ENCODE measurements at regions not wholly inside any gene's neighbourhood (a gene's known extent, or its start where the extent isn't known, plus 50 kb on each side); places are given as distances from the start of the nearest gene placed in this dataset.

DNA sequence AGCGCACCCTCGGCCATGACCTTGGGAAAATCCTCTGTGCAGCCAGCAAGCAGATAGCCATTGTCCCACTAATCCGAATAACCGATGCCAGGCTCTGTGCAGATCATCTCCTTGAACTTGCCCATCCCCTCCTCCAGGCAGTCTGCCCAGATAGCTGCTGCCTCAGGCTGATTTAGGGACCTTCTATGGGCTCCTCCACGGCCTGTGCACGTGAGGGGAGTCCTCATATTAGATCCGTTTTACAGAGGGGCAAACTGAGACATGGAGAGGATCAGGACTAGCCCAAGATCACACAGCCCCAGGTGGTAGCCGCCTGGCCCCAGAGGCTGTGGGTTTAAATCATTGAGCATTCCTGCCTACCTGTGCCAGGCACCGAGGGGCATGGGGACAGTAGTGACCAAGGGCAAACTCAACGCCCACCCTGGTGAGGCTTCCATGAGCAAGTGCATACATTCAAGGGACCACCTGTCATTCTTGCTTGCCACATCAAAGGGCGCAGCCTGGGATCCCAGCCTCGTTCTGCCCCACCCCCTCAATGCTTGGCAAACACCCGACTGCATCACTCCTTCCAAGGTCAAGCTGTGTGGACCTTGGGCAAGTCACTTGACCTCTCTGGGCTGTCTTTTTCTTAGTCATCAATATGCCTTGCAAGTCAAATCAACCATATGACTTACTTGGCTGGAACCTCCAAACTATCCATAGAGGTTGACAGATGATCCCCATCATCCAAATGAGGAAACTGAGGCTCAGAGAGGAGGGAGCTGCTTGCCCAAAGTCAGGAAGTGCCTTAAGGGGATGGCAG lies 131.6 kb downstream of the MN1 start:
- TF ChIP-seq, protein P1, sequence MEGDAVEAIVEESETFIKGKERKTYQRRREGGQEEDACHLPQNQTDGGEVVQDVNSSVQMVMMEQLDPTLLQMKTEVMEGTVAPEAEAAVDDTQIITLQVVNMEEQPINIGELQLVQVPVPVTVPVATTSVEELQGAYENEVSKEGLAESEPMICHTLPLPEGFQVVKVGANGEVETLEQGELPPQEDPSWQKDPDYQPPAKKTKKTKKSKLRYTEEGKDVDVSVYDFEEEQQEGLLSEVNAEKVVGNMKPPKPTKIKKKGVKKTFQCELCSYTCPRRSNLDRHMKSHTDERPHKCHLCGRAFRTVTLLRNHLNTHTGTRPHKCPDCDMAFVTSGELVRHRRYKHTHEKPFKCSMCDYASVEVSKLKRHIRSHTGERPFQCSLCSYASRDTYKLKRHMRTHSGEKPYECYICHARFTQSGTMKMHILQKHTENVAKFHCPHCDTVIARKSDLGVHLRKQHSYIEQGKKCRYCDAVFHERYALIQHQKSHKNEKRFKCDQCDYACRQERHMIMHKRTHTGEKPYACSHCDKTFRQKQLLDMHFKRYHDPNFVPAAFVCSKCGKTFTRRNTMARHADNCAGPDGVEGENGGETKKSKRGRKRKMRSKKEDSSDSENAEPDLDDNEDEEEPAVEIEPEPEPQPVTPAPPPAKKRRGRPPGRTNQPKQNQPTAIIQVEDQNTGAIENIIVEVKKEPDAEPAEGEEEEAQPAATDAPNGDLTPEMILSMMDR (IDR thresholded peaks at IDR 0.05) = no peak
- DNase-seq (ENCODE audit: low spot score) = no peak
- ATAC-seq (ENCODE audit: low FRiP score) = no peak

DNA sequence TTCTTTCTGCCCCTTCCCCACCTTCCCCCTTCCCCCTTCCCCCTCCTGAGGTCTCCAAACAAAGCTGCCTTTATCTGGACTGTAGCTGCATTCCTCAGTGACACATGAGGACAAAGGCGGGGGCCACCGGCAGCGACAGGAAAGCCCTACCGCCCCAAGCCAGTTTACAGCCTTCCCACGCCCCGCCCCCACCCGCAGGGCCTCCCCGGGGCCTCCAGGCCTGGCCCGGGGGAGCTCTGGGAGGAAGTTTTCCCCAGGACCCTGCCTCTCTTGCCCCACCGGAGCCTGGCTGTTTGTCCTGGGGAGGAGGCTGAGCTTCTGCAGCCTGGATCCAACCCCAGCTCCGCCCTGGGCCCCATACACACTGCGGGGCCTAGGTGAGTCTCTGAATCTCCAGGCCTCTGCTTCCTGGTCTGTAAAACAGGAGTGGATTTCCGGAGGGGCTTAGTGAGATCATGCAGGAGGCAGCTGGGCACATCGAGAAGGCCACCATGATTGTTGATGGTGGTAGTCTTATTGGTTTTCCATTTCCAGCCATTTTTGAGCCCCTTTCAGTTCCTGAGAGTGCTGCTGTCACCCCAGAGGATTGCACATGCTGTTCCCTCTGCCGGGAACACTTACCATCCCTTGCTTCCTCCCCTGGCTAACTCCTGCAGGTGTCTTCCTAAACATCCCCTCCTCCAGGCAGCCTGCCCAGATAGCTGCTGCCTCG lies 130.7 kb downstream of the MN1 start:
- DNase-seq (ENCODE audit: low spot score) (no peak), ATAC-seq (ENCODE audit: low FRiP score) (no peak)

DNA sequence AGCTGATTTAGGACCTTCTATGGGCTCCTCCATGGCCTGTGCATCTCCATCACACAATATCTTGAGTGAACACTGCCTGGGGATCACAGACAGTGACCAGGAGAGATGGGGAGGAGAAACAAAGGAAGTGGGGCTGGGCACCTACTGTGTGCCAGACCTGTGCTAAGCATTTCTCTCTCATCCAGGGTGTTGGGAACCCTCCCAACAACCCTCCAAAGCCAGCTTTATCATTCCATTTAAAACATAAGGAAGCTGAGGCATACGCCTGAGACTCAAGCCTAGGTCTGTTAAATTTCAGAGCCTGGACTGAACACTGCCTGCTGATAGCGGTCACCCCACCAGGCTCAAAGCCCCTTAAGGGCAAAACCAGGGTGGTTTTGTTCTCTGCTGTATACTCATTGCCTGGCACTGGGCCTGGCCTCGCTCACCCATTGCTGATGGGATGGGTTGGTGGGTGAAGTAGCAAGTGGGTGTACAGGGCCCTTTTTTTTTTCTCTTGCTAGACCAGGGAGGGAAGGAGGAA lies 130.1 kb downstream of the MN1 start:
- DNase-seq (ENCODE audit: low spot score) = no peak
- ATAC-seq (ENCODE audit: low FRiP score) = no peak
- TF ChIP-seq, protein P1 (IDR thresholded peaks at IDR 0.05) = no peak

More for the DNA sequence above, 130.7 kb downstream of the MN1 start:
- TF ChIP-seq, protein P1 (IDR thresholded peaks at IDR 0.05) = no peak

DNA sequence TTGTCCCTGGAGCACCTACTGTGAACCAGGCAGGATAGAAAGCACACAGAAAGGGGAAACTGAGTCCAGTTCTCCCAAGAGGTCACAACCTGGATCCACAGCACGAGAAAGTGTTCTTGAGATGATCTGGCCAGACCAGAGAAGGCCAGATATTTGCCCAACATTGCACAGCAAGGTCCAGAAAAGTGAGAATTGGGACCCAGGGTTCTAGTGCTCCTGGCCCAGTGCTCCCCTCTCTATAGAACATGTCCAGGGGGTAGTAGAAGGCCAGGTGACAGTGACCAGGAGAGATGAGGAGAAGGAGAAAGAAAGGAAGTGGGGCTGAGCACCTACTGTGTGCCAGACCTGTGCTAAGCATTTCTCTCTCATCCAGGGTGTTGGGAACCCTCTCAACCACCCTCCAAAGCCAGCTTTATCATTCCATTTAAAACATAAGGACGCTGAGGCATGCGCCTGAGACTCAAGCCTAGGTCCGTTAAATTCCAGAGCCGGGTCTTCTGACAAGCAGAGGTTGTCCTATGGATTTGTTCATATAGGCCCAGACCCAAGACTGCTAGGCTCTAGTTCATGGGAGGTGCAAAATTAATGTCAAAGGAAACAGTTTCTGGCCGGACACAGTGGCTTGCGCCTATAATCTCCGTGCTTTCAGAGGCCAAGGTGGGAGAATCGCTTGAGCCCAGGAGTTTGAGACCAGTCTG lies 128.7 kb downstream of the MN1 start:
- TF ChIP-seq, protein P1 (IDR thresholded peaks at IDR 0.05) = no peak
- ATAC-seq (ENCODE audit: low FRiP score) = no peak
- no peak for DNase-seq (ENCODE audit: low spot score)

DNA sequence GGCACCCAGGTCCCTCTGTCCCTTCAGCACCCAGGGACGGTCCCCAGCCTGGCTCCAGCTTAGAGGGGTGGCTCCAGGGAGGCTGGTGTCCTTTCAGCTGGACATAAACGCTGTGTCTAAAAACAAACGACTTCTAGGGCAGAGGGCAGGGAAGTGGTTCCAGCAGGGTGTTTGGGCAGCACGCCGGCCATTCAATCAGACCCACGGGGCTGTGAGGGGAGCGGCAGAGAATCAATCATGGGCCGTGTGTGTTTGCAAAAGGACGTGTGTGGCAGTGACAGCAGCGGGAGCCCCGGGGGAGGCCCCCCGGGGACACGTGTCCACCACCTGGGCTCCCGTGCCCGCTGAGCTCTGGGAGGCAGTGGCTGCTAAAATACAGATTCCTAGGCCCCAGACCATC lies 127.7 kb downstream of the MN1 start:
- ATAC-seq (ENCODE audit: low FRiP score) = no peak
- TF ChIP-seq, protein P1 (IDR thresholded peaks at IDR 0.05) = no peak
- DNase-seq (ENCODE audit: low spot score) = no peak

DNA sequence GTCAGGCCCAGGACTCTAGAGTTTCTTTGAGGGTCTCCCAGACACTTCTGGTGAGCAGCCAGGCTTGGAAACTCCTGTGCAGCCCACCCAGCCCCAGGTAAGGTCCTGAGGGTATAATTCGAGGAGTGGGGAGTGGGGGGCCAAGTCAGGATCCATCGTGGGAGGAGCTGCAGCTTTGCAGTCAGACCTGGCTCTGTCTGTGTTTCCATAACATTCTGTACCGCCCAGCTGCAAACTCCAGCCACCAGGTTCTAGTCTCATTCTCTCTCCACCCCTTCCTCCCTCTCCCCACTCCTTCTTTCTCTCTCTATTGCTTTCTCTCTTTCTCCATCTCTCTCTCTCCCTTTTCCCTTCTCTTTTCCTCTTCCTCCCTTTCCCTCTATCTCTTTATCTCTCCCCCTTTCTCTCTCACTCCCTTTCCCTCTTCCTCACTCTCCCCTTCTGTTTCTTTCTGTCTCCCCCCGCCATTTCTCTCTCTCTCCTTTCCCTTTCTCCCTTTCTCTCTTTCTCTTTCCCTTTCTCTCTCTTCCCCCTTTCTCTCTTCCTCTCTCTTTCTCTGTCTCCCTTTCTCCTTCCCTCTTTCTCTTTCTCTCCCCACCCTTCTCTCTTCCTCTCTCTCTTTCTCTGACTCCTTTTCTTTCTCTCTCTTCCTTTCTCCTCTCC lies 127.2 kb downstream of the MN1 start:
- TF ChIP-seq, protein P1 (IDR thresholded peaks at IDR 0.05) = no peak
- ATAC-seq (ENCODE audit: low FRiP score) (no peak), DNase-seq (ENCODE audit: low spot score) (no peak)
